B cell (primary cell): ENCODE measurements at regions not wholly inside any gene's neighbourhood (a gene's known extent, or its start where the extent isn't known, plus 50 kb on each side); places are given as distances from the start of the nearest gene placed in this dataset.

Source experiments
- CTCF ChIP-seq: fragments of 200-600 bp; IDR thresholded peaks from one replicate; pipeline ENCODE4 v1.8.0; 2022; ENCODE audit warnings: antibody characterized with exemption, mild to moderate bottlenecking
- EZH2 ChIP-seq: IDR thresholded peaks from 2 replicates; pipeline ENCODE4 v1.6.1; 2012; ENCODE audit warnings: borderline replicate concordance, low read depth, mild to moderate bottlenecking, moderate library complexity, low read length; ENCODE audit not compliant: insufficient read depth, poor library complexity, severe bottlenecking

GRCh38 chr2:57907411-57907810 is 139.2 kb upstream of the VRK2 start:
- TF ChIP-seq CTCF (no peak), EZH2 (no peak)
